Frontal cortex (tissue), 3 donors: ENCODE measurements at regions not wholly inside any gene's neighbourhood (a gene's known extent, or its start where the extent isn't known, plus 50 kb on each side); places are given as distances from the start of the nearest gene placed in this dataset.

Source experiments
- DNase-seq, 2 donors: peaks; one replicate each; pipeline ENCODE4 v3.0.0; 2012; ENCODE audit warnings: low spot score in 2 of 2
- FAIRE-seq: peaks from 2 replicates; lab custom pipeline; 2012; peaks lifted over from hg19 to GRCh38; lab: Jason Lieb, UNC
- donor health status: control.
- donor health status: control.
- donor health status: control.

GRCh38 chr3:177424521-177424920, 227.2 kb upstream of the TBL1XR1 start:
- DNase-seq (no peak), FAIRE-seq (no peak)

- FAIRE-seq: no peak
- no peak for DNase-seq
Observed at GRCh38 chr3:177425042-177425441, 227.8 kb upstream of the TBL1XR1 start.

- FAIRE-seq (no peak), DNase-seq (no peak)
Observed at GRCh38 chr3:177426106-177426877, 229.0 kb upstream of the TBL1XR1 start.

- FAIRE-seq: no peak
- DNase-seq: no peak
Observed at GRCh38 chr3:177426878-177427495, 229.7 kb upstream of the TBL1XR1 start.

GRCh38 chr3:177427540-177427939, 230.3 kb upstream of the TBL1XR1 start:
- no peak for FAIRE-seq
- DNase-seq: no peak

GRCh38 chr3:177429079-177429478, 231.8 kb upstream of the TBL1XR1 start:
- DNase-seq (no peak), FAIRE-seq (no peak)

GRCh38 chr3:177429771-177430170, 232.5 kb upstream of the TBL1XR1 start:
- FAIRE-seq: no peak
- no peak for DNase-seq

- DNase-seq: no peak
- FAIRE-seq: no peak
Observed at GRCh38 chr3:177430653-177431052, 233.4 kb upstream of the TBL1XR1 start.

- DNase-seq (no peak), FAIRE-seq (no peak)
Observed at GRCh38 chr3:177431525-177432176, 234.4 kb upstream of the TBL1XR1 start.

GRCh38 chr3:177435301-177435700, 238.0 kb upstream of the TBL1XR1 start:
- no peak for DNase-seq
- FAIRE-seq: no peak

GRCh38 chr3:177437513-177438337, 240.4 kb upstream of the TBL1XR1 start:
- FAIRE-seq (no peak), DNase-seq (no peak)

- no peak for DNase-seq
- FAIRE-seq: no peak
Observed at GRCh38 chr3:177438596-177439220, 241.4 kb upstream of the TBL1XR1 start.

GRCh38 chr3:177439694-177440269, 242.5 kb upstream of the TBL1XR1 start:
- DNase-seq (no peak), FAIRE-seq (no peak)

- FAIRE-seq: no peak
- DNase-seq: no peak
Observed at GRCh38 chr3:177440456-177441104, 243.3 kb upstream of the TBL1XR1 start.

- DNase-seq (no peak), FAIRE-seq (no peak)
Observed at GRCh38 chr3:177441276-177441812, 244.1 kb upstream of the TBL1XR1 start.

GRCh38 chr3:177441813-177442646, 244.7 kb upstream of the TBL1XR1 start:
- no peak for FAIRE-seq
- DNase-seq: no peak

GRCh38 chr3:177443469-177443868, 246.2 kb upstream of the TBL1XR1 start:
- no peak for DNase-seq

GRCh38 chr3:177444696-177445095, 247.4 kb upstream of the TBL1XR1 start:
- no peak for FAIRE-seq
- DNase-seq: no peak

More at GRCh38 chr3:177443469-177443868, 246.2 kb upstream of the TBL1XR1 start:
- no peak for FAIRE-seq
